Stomach smooth muscle (tissue), 2 donors: ENCODE measurements at regions not wholly inside any gene's neighbourhood (a gene's known extent, or its start where the extent isn't known, plus 50 kb on each side); places are given as distances from the start of the nearest gene placed in this dataset.

Source experiments
- H3K27ac ChIP-seq: one replicate; pipeline ENCODE4 v1.7.0; 2013; ENCODE audit warnings: mild to moderate bottlenecking, low read length, inconsistent platforms
- H3K27me3 ChIP-seq, 2 donors: one replicate each; pipeline ENCODE4 v1.7.0; 2013; ENCODE audit warnings: low read length in 2 of 2; ENCODE audit not compliant: insufficient read depth in 2 of 2, control insufficient read depth in 1 of 2
- H3K36me3 ChIP-seq, 2 donors: one replicate each; pipeline ENCODE4 v1.7.0; 2013; ENCODE audit warnings: low read length in 2 of 2; ENCODE audit not compliant: control insufficient read depth in 2 of 2, insufficient read depth in 2 of 2
- H3K4me1 ChIP-seq: one replicate; pipeline ENCODE4 v1.7.0; 2013; ENCODE audit warnings: low read length; ENCODE audit not compliant: control insufficient read depth, insufficient read depth
- H3K4me3 ChIP-seq, 2 donors: one replicate each; pipeline ENCODE4 v1.7.0; 2013; ENCODE audit warnings: low read length in 2 of 2
- H3K9ac ChIP-seq, 2 donors: one replicate each; pipeline ENCODE4 v1.7.0; 2013; ENCODE audit warnings: low read length in 2 of 2, mild to moderate bottlenecking in 1 of 2
- H3K9me3 ChIP-seq, 2 donors: one replicate each; pipeline ENCODE4 v1.7.0; 2013; ENCODE audit warnings: low read length in 2 of 2; ENCODE audit not compliant: control insufficient read depth in 2 of 2
- donor health status: healthy.
- donor health status: Pancreatic carcinoma.

- Histone ChIP-seq H3K36me3 (no peaks in the 10 kb centered on the region), H3K9me3 (no peaks in the 10 kb centered on the region), H3K27me3 (no peaks in the 10 kb centered on the region), H3K4me3 (no peak overlapping the region), H3K4me1 (peaks cover 60% of the 10 kb centered on the region), H3K9ac (peak overlapping the region in 1 of 2 donors; percentile 36), H3K27ac (peak overlapping the region; percentile 84)
Observed at GRCh38 chr3:57009802-57010201, 50.7 kb upstream of the SPATA12 start.

GRCh38 chr3:57009367-57009766 is 51.1 kb upstream of the SPATA12 start:
- Histone ChIP-seq H3K27ac (peak overlapping the region; percentile 84), H3K36me3 (no peaks in the 10 kb centered on the region), H3K4me3 (peak overlapping the region in 1 of 2 donors; percentile 8), H3K27me3 (no peaks in the 10 kb centered on the region), H3K9me3 (no peaks in the 10 kb centered on the region), H3K9ac (no peak overlapping the region), H3K4me1 (peaks cover 60% of the 10 kb centered on the region)

- H3K4me1 ChIP-seq = peaks cover 63% of the 10 kb centered on the region
- H3K27ac ChIP-seq = peak overlapping the region; percentile 84
- no peaks in the 10 kb centered on the region for H3K27me3 ChIP-seq
- no peaks in the 10 kb centered on the region for H3K9me3 ChIP-seq
- no peaks in the 10 kb centered on the region for H3K36me3 ChIP-seq
- peak overlapping the region; percentile 5 to 62 for H3K4me3 ChIP-seq
- peak overlapping the region; percentile 58 to 63 for H3K9ac ChIP-seq
Observed at GRCh38 chr3:57007521-57008460, 52.7 kb upstream of the SPATA12 start.

- peak overlapping the region; percentile 84 for H3K27ac ChIP-seq
- no peaks in the 10 kb centered on the region for H3K9me3 ChIP-seq
- peak overlapping the region in 1 of 2 donors; percentile 62 for H3K4me3 ChIP-seq
- peaks cover 63% of the 10 kb centered on the region for H3K4me1 ChIP-seq
- no peaks in the 10 kb centered on the region for H3K27me3 ChIP-seq
- H3K9ac ChIP-seq = peak overlapping the region; percentile 50 to 58
- H3K36me3 ChIP-seq = no peaks in the 10 kb centered on the region
Observed at GRCh38 chr3:57006949-57007419, 53.5 kb upstream of the SPATA12 start.

- Histone ChIP-seq H3K27ac (peak overlapping the region; percentile 84), H3K36me3 (peaks cover 0 to 2% of the 10 kb centered on the region in 2 donors), H3K4me1 (peaks cover 55% of the 10 kb centered on the region), H3K9ac (peak overlapping the region; percentile 47 to 50), H3K9me3 (no peaks in the 10 kb centered on the region), H3K4me3 (no peak overlapping the region), H3K27me3 (no peaks in the 10 kb centered on the region)
Observed at GRCh38 chr3:57006179-57006657, 54.2 kb upstream of the SPATA12 start.

- Histone ChIP-seq H3K4me1 (peaks cover 38% of the 10 kb centered on the region), H3K4me3 (no peak overlapping the region), H3K9ac (no peak overlapping the region), H3K27ac (no peak overlapping the region), H3K27me3 (no peaks in the 10 kb centered on the region), H3K9me3 (no peaks in the 10 kb centered on the region), H3K36me3 (peaks cover 0 to 2% of the 10 kb centered on the region in 2 donors)
Observed at GRCh38 chr3:57004229-57004628, 56.2 kb upstream of the SPATA12 start.

GRCh38 chr3:57003676-57004075 is 56.8 kb upstream of the SPATA12 start:
- no peaks in the 10 kb centered on the region for H3K27me3 ChIP-seq
- H3K4me1 ChIP-seq = peaks cover 32% of the 10 kb centered on the region
- peaks cover 0 to 2% of the 10 kb centered on the region in 2 donors for H3K36me3 ChIP-seq
- no peak overlapping the region for H3K9ac ChIP-seq
- no peak overlapping the region for H3K4me3 ChIP-seq
- H3K27ac ChIP-seq = no peak overlapping the region
- H3K9me3 ChIP-seq = no peaks in the 10 kb centered on the region

GRCh38 chr3:57001356-57001755 is 59.1 kb upstream of the SPATA12 start:
- Histone ChIP-seq H3K27ac (no peak overlapping the region), H3K9ac (no peak overlapping the region), H3K36me3 (peaks cover 0 to 2% of the 10 kb centered on the region in 2 donors), H3K27me3 (no peaks in the 10 kb centered on the region), H3K4me3 (no peak overlapping the region), H3K4me1 (peaks cover 22% of the 10 kb centered on the region), H3K9me3 (no peaks in the 10 kb centered on the region)

- no peaks in the 10 kb centered on the region for H3K27me3 ChIP-seq
Observed at GRCh38 chr3:57000012-57000411, 60.5 kb upstream of the SPATA12 start.

GRCh38 chr3:56999547-56999946 is 60.9 kb upstream of the SPATA12 start:
- Histone ChIP-seq H3K9me3 (no peaks in the 10 kb centered on the region), H3K27me3 (no peaks in the 10 kb centered on the region), H3K4me1 (peaks cover 20% of the 10 kb centered on the region), H3K27ac (no peak overlapping the region), H3K9ac (no peak overlapping the region), H3K36me3 (peaks cover 0 to 2% of the 10 kb centered on the region in 2 donors), H3K4me3 (no peak overlapping the region)

More at GRCh38 chr3:57000012-57000411, 60.5 kb upstream of the SPATA12 start:
- Histone ChIP-seq H3K36me3 (peaks cover 0 to 2% of the 10 kb centered on the region in 2 donors), H3K9me3 (no peaks in the 10 kb centered on the region), H3K4me3 (no peak overlapping the region), H3K27ac (no peak overlapping the region), H3K9ac (no peak overlapping the region), H3K4me1 (peaks cover 20% of the 10 kb centered on the region)
